Muscle of leg (tissue), 3 donors: ENCODE measurements at regions not wholly inside any gene's neighbourhood (a gene's known extent, or its start where the extent isn't known, plus 50 kb on each side); places are given as distances from the start of the nearest gene placed in this dataset.

ENCODE experiments used
- DNase-seq: peaks from one replicate; pipeline ENCODE4 v3.0.0; 2013
- H3K27ac ChIP-seq: one replicate; pipeline ENCODE4 v1.5.1; 2013; ENCODE audit warnings: mild to moderate bottlenecking, low read length, control low read depth
- H3K27me3 ChIP-seq: one replicate; pipeline ENCODE4 v1.6.1; 2013; ENCODE audit warnings: low read length; ENCODE audit not compliant: control insufficient read depth, insufficient read depth
- H3K36me3 ChIP-seq: one replicate; pipeline ENCODE4 v1.6.1; 2013; ENCODE audit warnings: low read length; ENCODE audit not compliant: control insufficient read depth, insufficient read depth
- H3K4me1 ChIP-seq: one replicate; pipeline ENCODE4 v1.6.1; 2013; ENCODE audit warnings: low read length; ENCODE audit not compliant: control insufficient read depth, insufficient read depth
- H3K4me3 ChIP-seq: one replicate; pipeline ENCODE4 v1.5.1; 2013; ENCODE audit warnings: low read length, control low read depth
- H3K9me3 ChIP-seq: replicated peaks from 2 replicates; pipeline ENCODE4 v1.6.1; 2013; ENCODE audit warnings: low read depth, low read length; ENCODE audit not compliant: control insufficient read depth
- WGBS: methylation state at CpG from one replicate; pipeline ENCODE4 v1.1.5; 2013; ENCODE audit warnings: missing lambda C conversion rate; ENCODE audit not compliant: insufficient coverage; 5-methylcytosine and 5-hydroxymethylcytosine counted together

GRCh38 chr10:130897815-130898214 is 413.7 kb downstream of the TCERG1L start:
- Histone ChIP-seq H3K9me3 (no peaks in the 10 kb centered on the region), H3K27ac (no peak overlapping the region), H3K4me1 (no peaks in the 10 kb centered on the region), H3K27me3 (peaks cover 2% of the 10 kb centered on the region), H3K36me3 (no peaks in the 10 kb centered on the region), H3K4me3 (no peak overlapping the region)
- DNase-seq, result no peak
- 65% methylated on average over 3 of the region's 5 CpGs for WGBS

- H3K9me3 ChIP-seq, result no peaks in the 10 kb centered on the region
- 78% methylated on average over 6 of the region's 6 CpGs for WGBS
- no peaks in the 10 kb centered on the region for H3K4me1 ChIP-seq
- H3K36me3 ChIP-seq, result no peaks in the 10 kb centered on the region
- H3K27me3 ChIP-seq, result peaks cover 2% of the 10 kb centered on the region
- DNase-seq, result no peak
- no peak overlapping the region for H3K27ac ChIP-seq
- H3K4me3 ChIP-seq, result no peak overlapping the region
These were observed 413.1 kb downstream of the TCERG1L start for GRCh38 chr10:130898381-130898780.

DNA sequence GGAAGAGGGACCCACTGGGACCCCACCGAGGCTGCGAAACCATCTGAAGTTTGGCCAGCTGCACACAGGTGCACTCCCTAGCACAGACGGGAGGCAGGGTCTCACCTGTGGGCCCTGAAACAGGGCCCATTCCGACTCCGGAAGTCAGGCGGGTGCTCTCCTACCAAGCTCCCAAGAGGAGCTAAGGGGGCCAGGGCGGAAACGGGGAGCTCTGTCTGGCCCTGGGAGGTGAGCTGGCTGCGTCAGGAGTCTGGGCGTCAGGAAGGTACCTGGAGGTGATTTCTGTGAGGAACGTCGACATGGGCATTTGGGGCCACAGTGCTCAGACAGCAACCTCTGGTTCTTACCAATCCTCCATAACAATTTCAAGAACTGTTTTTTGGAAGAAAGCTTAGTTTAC is 411.7 kb downstream of the TCERG1L start:
- H3K36me3 ChIP-seq, result no peaks in the 10 kb centered on the region
- no peaks in the 10 kb centered on the region for H3K9me3 ChIP-seq
- H3K4me3 ChIP-seq, result no peak overlapping the region
- peaks cover 4% of the 10 kb centered on the region for H3K27me3 ChIP-seq
- H3K27ac ChIP-seq, result no peak overlapping the region
- WGBS, result 84% methylated on average over 8 of the region's 12 CpGs
- no peaks in the 10 kb centered on the region for H3K4me1 ChIP-seq
- DNase-seq, result no peak

- Histone ChIP-seq H3K27ac (no peak overlapping the region), H3K9me3 (no peaks in the 10 kb centered on the region), H3K4me1 (no peaks in the 10 kb centered on the region), H3K36me3 (no peaks in the 10 kb centered on the region), H3K27me3 (peaks cover 4% of the 10 kb centered on the region), H3K4me3 (no peak overlapping the region)
- DNase-seq, result no peak
- WGBS, result 75% methylated on average over 11 of the region's 14 CpGs
These were observed 410.9 kb downstream of the TCERG1L start for GRCh38 chr10:130900441-130901160.

DNA sequence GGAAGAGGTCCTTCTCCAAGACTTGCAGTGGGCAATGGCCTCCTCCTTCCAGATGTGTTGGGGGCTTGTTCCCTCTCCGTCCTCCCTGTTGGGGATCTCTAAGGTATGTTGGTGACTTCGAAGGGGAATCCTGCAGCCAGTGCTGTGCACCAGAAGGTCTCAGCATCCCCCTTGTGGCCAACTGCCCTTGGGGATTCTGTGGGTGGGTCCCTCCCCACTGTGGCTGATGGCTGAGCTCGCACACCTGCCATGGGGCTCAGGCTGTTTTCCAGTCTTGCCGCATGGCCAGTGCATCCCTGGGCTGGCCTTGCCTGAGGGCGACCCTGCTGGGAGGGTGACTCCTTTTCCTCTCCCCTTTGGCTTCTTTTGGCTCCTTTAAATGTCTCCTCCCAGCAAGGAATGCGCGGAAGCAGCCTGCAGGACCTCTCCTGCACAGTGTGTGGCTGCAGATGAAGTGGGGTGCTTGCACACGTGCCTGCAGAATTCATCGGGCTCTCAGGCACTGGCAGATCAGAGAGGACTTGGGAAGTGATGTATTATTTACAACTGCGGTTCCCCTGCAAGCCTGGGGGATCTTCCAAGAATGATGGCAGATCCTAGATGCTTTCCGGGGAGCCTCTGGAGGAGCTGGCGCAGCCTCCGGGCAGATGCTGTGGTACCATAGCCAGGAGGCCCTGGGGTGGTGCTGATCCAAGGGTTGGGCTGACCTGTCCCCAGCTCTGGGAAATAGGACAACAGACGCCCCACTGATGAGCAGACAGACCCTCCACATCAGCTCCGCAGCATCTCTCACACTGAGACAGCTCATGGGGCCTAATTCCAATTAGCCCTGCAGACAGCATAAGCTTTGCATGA is 410.0 kb downstream of the TCERG1L start:
- WGBS, result 74% methylated on average over 10 of the region's 15 CpGs
- no peak for DNase-seq
- Histone ChIP-seq H3K27ac (no peak overlapping the region), H3K36me3 (no peaks in the 10 kb centered on the region), H3K4me3 (no peak overlapping the region), H3K9me3 (no peaks in the 10 kb centered on the region), H3K4me1 (no peaks in the 10 kb centered on the region), H3K27me3 (peaks cover 4% of the 10 kb centered on the region)

- no peak overlapping the region for H3K27ac ChIP-seq
- DNase-seq, result no peak
- WGBS, result 60% methylated on average over 5 of the region's 8 CpGs
- H3K4me1 ChIP-seq, result no peaks in the 10 kb centered on the region
- peaks cover 4% of the 10 kb centered on the region for H3K27me3 ChIP-seq
- H3K36me3 ChIP-seq, result no peaks in the 10 kb centered on the region
- H3K4me3 ChIP-seq, result no peak overlapping the region
- H3K9me3 ChIP-seq, result no peaks in the 10 kb centered on the region
These were observed 409.1 kb downstream of the TCERG1L start for GRCh38 chr10:130902471-130902870.

DNA sequence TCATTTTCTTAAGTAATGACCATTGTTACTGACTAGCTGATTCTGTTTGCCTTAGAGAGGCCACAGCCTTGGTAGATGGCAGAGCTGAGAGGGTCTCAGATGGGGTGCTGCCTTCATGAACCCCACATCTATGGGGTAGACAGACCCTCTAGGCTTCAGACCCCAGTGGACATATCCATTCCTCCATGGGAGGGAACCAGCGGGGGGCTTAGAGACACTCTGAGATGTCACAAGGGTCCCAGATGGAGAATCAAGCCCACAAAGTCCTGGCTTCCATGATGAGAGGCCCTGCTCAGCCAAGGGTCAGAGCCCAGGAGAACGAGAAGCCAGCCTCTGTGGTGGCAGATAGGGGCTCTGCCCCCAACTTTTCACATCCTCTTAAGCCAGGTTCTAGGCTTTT is 408.6 kb downstream of the TCERG1L start:
- 33% methylated on average over 1 of the region's 2 CpGs for WGBS
- Histone ChIP-seq H3K36me3 (no peaks in the 10 kb centered on the region), H3K9me3 (no peaks in the 10 kb centered on the region), H3K4me3 (no peak overlapping the region), H3K4me1 (no peaks in the 10 kb centered on the region), H3K27ac (no peak overlapping the region), H3K27me3 (peaks cover 4% of the 10 kb centered on the region)
- no peak for DNase-seq

DNA sequence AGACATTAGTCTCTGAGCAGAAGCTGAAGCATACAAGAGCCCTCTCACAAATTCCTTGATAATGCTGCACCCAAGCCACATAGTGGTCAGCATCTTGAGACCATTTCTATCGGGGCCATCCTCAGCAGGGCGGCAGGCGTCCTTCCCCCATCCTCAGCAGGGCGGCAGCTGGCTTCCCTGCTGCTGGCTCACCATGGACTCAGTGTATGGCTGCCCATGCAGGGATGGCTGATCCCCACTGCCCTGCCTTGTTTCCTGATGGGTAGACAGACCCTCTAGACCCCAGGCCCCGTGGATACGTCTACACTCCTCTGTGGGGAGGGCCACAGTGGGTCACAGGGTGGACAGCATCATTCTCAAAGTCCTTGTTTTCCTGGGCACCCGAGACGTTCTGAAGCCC is 406.8 kb downstream of the TCERG1L start:
- WGBS, result 84% methylated on average over 8 of the region's 8 CpGs

GRCh38 chr10:130905386-130905785 is 406.1 kb downstream of the TCERG1L start:
- no peaks in the 10 kb centered on the region for H3K4me1 ChIP-seq
- no peak for DNase-seq
- no peaks in the 10 kb centered on the region for H3K9me3 ChIP-seq
- no peak overlapping the region for H3K4me3 ChIP-seq
- 75% methylated on average over 8 of the region's 8 CpGs for WGBS
- H3K36me3 ChIP-seq, result no peaks in the 10 kb centered on the region
- no peak overlapping the region for H3K27ac ChIP-seq
- H3K27me3 ChIP-seq, result peaks cover 5% of the 10 kb centered on the region

More for the DNA sequence above, 406.8 kb downstream of the TCERG1L start:
- no peak overlapping the region for H3K27ac ChIP-seq
- H3K27me3 ChIP-seq, result peaks cover 4% of the 10 kb centered on the region
- H3K36me3 ChIP-seq, result no peaks in the 10 kb centered on the region
- DNase-seq, result no peak
- no peaks in the 10 kb centered on the region for H3K4me1 ChIP-seq
- no peaks in the 10 kb centered on the region for H3K9me3 ChIP-seq
- H3K4me3 ChIP-seq, result no peak overlapping the region

GRCh38 chr10:130905921-130906320 is 405.6 kb downstream of the TCERG1L start:
- Histone ChIP-seq H3K4me1 (no peaks in the 10 kb centered on the region), H3K27me3 (peaks cover 5% of the 10 kb centered on the region), H3K4me3 (no peak overlapping the region), H3K9me3 (no peaks in the 10 kb centered on the region), H3K36me3 (no peaks in the 10 kb centered on the region), H3K27ac (no peak overlapping the region)
- DNase-seq, result no peak
- WGBS, result 78% methylated on average over 7 of the region's 8 CpGs
